OCI-M1 (cell line): ENCODE measurements at regions not wholly inside any gene's neighbourhood (a gene's known extent, or its start where the extent isn't known, plus 50 kb on each side); places are given as distances from the start of the nearest gene placed in this dataset.
"Not testable (repeated sequence)": the region's sequence is repeated elsewhere in the genome, so short reads cannot be mapped to it uniquely, and the experiment has no call there.

Source experiments
- DNase-seq: peaks from one replicate; lab custom pipeline; 2025; lab: John Stamatoyannopoulos, UW

DNA sequence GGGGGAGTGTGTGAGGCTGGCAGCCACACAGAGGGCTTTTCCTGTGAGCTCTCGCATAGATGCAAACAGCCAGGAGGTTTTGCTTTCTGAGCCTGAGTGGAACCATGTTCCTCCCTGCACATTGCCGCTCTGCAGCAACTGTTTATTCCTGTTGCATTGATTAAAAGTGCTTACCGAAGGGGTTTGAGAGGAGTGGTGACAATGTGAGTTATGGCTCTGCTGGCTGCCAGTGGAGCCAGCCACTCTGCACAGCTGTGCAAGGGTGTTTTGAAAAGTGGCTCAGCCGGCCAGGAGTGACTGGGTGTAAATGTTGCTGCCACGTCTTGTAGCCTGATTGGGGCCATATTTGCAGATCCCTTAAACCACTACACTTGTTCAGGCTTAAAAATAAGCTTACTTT is 114.9 kb upstream of the EEF2KMT start:
- not testable (repeated sequence) for DNase-seq

DNA sequence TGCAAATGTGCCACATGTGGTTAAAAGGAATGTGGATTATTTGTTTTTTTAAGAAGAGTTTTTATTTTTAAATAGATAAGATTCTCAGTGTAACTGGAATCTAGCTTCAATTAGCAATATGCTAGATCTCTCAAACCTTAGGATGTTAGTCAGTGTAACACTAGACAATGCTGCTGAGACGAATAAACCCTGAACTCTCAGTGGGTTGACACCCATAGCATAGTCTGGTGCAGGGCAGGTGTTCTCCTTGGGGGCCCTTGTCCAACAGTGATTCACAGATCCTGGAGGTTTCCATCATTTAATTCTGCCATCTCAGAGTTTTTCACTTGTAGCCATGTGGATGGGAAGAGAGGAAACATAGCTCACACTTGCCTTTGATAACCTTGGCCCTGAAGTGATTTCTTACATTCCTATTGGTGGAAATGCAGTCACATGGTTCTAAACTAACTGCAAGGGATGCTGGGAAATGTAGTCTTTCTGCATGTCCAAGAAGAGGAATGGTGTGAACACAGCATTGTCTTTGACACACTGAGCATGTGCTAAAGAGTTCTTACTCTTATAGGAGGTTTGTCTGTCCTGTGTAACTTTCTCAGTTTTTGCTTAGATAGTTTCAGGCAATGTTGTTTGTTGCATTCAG is 110.4 kb upstream of the EEF2KMT start:
- peak; percentile 34 for DNase-seq

DNA sequence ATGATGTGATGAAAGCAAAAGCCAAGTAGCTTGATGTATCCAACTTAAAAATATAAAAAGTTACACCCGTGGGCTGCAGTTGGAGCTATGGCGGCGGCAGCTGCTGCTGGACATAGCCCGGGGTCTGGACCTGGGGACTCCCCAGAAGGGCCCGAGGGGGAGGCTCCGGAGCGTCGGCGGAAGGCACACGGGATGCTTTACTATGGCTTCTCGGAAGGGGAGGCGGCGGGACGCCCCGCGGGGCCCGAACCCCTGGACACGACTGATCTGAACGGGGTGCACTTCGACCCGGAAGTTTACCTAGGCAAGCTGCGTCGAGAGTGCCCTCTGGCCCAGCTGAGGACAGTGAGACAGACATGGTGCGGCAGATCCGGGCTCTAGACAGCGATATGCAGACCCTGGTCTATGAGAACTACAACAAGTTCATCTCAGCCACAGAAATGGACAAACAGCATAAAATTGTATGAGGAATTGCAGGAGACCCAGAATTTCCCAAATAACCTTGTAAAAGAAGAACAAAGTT is 109.5 kb upstream of the EEF2KMT start:
- DNase-seq, result no peak

DNA sequence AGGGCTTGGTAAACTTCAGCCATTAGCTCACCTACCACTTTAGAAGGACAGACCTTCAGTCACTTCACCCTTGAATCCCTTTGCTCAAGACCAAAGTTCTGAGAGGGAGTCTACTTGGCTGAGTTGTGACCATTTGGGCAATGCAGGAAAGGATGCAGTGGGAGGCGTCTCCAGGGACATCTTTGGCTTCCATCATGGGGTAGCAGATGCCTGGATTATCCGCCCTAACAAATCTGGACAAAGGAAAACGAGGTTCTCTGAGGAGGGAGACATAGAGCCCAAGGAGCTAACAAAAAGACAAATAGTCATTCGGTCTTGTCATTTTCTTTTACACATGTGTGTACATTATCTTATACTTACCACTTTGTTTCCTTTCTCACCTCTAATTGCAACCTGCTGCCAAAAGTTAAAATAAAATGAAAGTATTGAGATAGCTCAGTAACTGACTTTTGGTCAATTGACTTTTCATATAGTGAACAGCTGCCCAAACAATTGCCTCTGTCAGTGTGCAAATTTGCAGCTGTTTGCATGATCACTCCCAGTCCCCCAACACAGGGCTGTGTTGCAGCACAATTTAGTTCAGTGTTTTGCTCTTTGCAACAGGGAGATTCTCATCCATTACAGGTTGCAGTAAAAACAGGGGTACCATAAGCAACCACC is 108.9 kb upstream of the EEF2KMT start:
- DNase-seq, result no peak

DNA sequence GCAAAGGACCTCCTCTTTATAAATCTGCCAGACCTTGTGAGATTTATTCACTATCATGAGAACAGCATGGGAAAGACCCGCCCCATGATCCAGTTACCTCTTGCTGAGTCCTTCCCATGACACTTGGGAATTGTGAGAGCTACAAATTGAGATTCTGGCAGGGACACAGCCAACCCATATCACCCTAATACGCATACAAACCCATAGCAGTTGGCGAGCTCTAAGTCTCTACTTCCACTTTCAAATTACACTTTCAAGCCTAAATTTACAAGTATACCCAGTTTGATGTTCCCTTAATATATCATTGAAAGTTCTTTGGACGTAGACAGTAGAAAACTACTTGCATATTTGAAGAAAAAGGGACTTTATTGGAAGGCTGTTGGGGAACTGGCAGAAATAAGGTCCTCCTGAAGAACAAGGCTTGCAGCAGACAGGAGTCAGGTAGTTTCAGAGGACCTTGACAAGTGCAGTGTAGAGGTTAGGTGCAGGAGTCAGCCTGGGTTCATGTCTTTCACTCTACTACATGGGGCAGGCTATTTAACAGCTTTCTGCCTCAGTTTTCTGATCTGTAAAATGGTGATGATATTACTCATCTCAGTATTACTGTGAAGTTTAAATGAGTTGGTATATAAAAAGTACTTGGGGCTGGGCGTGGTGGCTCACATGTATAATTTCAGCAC is 107.9 kb upstream of the EEF2KMT start:
- no peak for DNase-seq

DNA sequence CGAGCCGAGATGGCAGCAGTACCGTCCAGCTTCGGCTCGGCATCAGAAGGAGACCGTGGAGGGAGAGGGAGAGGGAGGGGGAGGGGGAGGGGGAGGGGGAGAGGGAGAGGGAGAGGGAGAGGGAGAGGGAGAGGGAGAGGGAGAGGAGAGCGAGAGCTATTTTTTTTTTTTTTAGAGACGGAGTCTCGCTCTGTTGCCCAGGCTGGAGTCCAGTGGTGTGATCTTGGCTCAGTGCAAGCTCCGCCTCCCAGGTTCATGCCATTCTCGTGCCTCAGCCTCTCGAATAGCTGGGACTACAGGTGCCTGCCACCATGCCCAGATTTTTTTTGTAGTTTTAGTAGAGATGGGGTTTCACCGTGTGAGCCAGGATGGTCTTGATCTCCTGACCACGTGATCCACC is 106.1 kb upstream of the EEF2KMT start:
- DNase-seq, result not testable (repeated sequence)

DNA sequence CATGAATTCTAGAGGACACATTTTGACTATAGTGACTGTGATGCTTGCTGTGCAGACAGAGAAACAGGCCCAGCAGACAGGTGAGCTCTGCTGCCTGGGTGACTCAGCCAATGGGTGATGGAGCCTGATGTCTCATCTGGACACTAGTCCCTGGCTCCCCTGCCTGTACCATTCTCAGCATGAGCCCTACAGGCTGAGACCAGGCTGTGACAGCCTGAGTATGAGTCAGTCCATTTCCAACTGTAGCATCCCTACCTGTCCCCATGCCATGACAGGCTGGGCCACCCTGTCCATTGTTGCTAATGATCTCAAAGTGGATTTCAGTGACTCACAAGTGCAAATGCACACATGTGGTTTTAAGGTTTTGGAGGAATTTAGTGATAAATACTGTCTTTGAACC is 102.5 kb upstream of the EEF2KMT start:
- DNase-seq, result no peak

DNA sequence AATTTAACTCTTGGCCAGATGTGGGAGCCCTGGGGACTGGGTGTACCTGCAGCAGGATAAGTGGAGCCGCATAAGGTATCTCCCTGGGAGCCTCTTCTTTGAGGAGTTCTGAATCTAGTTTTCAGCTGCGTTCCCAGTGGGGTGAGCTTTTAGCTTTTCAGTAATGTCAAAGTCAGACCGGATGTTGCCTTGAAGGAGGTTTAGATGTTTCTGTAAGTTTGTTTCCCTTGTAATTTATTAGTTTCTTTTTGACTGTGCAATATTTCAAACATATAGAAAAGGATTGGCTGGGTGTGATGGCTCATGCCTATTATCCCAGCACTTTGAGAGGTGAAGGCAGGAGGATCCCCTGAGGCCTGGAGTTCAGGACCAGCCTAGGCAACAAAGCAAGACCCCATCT is 98.6 kb upstream of the EEF2KMT start:
- no peak for DNase-seq

DNA sequence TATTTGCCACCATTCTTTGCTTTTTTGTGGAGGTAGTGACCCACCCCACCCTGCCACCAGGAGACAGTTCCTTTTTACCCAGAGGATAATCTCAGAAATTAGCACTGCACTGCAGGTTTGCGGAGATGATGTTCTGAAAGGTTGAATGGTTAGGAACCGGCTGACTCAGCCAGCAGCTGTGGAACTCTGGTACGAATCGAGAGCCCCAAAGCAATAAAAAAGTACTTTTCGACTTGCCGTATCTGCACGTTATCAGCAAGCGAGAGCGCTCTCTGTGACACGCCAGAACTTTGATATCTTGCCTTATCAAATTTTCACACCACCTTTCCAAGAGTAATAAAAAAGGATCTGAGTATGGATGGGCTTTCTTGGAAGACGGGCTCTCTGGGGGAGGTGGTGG is 96.3 kb upstream of the EEF2KMT start:
- no peak for DNase-seq

DNA sequence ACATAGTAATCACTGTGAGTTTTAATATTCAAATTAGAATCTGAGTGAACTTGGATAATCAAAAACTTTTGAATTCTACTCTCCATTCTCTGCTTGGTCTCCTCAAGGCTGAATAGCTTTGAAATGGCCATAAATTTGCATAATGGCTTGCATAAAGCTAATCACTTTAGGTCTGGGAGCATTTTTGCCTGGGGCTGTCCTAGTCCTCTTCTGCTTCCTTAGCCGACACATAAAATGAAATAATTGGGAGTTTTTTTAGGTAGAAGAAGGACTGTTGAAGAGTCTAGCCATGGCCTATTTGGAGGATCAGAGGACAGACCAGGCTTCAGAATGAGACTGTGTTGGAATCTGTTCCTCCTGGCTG is 91.4 kb upstream of the EEF2KMT start:
- DNase-seq, result no peak

DNA sequence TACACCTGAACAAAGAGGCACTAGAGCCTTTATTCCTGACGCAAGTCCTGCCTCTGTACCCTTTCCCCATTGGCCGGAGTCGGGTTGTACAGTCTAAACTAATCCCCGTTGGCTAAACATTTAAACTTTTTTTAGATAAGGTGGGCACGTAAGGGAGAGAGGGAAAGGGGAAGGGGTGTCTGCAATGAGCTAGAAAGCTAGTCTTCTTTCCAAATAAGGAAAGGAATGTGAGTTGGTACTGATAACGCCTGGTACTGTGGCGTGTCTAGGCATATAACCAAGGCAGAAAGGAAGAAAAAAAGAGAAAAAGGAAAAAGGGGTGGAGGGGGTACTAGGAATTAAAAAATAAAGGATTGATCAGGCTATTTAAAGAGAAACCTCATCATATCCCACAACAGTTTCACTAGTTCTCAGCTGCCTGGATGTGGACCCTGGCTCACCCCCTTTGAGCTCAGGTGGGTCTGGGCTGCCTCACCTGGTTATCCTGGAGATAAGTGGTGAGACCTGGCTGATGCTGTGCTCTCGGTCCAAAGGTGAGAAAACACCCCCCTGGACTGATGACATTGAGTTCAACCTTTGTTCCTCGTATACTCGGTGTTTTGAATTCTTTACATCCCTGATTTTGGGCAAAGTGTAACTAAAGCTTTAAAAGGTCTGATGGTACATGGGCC is 90.9 kb upstream of the EEF2KMT start:
- DNase-seq, result no peak

DNA sequence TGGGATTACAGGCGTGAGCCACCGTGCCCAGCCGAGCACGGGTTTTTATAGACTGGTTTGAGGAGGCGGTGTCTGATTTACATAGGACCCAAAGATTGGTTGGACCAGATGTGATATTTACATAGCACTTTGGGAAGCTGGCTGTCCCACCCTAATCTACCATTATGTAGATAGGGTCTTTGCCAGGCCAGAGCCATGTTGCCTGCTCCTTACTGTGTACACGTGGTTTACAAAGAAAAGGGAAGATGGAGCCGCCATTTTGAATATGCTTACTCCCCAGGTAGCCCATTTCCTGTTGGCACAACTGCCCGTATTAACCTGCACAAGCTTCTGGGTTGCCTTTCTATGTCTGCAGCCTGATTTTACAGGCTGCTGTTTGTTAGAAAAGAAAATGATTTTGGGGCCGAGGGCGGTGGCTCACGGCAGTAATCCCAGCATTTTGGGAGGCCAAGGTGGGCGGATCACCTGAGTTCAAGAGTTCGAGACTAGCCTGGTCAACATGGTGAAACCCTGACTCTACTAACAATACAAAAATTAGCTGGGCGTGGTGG is 89.9 kb upstream of the EEF2KMT start:
- no peak for DNase-seq

DNA sequence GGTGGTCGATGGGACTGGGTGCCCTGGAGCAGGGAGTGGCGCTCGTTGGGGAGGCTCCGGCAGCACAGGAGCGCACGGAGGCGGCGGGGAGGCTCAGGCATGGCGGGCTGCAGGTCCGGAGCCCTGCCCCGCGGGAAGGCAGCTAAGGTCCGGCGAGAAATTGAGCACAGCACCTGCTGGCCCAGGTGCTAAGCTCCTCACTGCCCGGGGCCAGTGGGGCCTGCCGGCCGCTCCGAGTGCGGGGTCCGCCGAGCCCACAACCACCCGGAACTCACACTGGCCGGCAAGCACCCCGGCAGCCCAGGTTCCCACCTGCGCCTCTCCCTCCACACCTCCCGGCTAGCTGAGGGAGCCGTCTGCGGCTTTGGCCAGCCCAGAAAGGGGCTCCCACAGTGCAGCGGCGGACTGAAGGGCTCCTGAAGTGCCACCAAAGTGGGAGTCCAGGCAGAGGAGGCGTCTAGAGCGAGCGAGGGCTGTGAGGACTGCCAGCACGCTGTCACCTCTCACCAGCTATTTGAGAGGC is 88.8 kb upstream of the EEF2KMT start:
- no peak for DNase-seq

DNA sequence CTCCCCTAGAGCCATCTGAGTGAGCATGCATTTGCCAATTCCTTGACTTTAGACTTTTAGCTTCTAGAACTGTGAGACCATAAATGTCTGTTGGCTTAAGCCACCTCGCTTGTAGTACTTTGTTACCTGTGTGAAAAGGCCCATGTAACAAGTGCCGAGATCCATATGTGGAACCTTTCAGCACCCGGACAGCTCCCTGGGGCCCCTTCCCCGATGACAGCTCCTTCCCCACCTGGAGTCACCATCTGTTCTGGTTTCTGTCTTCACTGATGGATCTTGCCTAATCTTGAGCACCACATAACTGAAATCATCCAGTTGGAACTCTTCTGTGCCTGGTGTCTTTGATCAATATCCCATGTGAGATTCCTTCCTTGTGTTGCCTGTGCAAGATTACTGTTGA is 78.9 kb upstream of the EEF2KMT start:
- no peak for DNase-seq

DNA sequence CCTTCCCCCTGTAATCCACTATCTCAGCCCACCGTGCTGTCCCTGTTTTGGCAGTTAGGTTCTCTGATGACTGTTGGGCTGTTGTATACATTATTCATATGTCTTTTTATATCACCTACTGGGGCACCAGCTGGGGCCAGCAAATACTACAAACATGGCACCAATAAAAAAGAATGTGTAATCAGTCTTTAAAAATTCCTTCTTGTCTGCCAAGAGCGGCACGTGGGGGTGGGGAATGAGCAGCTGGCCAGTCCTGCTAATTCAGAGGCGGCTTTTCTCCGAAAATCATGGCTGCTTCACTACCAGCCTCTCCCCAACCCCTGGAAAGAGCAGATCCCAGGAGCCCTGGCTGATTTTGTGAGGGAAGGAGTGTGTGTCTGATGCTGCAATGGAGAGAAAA is 77.7 kb upstream of the EEF2KMT start:
- no peak for DNase-seq

DNA sequence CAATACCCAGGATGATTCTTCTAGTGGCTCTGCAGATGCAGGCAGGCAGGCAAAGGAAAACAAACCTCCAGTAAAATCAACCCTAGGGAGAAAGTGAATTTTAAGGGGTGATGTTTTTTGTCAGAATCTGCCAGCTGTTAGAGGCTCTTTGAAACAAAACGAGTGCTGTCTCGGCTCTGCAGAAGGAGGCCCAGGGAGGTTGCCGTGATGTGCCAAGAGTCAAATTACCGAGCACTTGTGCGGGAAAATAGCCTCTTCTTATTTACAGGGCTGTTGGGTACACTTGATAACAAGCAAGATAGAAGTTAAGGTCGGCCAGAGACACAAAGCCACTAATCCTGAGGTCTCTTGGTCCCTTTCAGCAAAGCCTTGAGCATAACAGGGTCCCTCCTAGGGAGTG is 68.9 kb upstream of the EEF2KMT start:
- no peak for DNase-seq

DNA sequence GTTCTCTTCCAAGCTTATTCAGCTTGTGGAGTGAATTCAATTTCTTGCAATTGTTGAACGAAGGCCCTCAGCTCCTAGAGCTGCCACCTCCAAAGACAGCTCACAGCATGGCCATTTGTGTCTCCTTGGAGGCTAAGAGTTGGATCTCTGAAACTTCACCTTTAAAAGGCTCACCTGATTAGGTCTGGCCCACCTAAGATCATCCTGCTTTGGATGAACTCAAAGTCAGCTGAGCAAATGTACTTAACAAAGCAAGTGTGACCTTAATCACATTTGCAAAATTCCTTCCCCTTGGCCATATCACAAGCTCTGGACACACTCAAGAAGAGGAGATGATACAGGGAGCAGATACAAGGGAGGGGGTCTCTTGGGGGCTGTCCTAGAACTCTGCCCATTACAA is 67.8 kb upstream of the EEF2KMT start:
- not testable (repeated sequence) for DNase-seq

DNA sequence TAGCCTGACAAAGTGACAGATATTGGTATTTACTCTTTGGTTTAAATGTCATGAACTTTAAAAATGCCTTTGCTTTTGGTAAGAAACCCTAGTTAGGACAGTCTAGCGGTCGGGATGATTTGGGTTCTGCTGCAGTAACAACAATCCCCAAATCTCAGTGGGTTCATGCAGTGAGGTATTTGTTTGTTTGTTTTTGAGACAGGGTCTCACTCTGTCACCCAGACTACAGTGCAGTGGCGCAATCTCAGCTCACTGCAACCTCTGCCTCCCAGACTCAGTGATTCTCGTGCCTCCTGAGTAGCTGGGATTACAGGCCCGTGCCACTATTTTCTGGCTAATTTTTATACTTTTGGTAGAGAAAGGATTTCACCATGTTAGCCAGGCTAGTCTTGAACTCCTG is 65.2 kb upstream of the EEF2KMT start:
- not testable (repeated sequence) for DNase-seq

DNA sequence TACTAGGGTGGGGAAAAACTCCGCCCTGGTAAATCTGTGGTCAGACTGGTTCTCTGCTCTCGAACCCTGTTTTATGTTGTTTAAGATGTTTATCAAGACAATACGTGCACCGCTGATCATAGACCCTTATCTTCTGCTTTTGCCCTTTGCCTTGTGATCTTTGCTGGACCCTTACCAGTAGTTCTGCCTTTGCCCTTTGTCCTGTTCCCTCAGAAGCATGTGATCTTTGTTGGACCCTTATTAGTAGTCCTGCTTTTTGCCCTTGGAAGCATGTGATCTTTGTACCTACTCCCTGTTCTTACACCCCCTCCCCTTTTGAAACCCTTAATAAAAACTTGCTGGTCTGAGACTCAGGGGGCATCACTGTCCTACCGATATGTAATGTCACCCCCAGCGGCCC is 64.3 kb upstream of the EEF2KMT start:
- DNase-seq, result not testable (repeated sequence)

DNA sequence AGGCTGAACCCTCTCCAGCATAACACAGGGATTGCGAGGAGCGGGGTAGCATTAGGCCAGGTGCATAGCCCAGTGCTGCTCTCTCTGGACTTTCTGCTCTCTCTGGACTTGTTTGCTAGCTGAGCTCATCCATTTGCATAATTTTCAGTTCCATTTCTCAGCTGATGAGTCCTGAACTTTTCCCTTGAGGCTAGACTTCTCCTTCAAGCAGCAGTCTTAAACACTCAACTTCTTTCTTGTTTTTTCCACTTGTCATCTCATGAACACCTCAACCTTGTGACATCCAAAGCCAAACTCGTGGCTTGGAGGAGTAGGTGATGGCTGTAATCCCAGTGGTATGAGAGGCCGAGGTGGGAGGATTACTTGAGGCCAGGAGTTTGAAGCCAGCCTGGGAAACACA is 62.4 kb upstream of the EEF2KMT start:
- not testable (repeated sequence) for DNase-seq

DNA sequence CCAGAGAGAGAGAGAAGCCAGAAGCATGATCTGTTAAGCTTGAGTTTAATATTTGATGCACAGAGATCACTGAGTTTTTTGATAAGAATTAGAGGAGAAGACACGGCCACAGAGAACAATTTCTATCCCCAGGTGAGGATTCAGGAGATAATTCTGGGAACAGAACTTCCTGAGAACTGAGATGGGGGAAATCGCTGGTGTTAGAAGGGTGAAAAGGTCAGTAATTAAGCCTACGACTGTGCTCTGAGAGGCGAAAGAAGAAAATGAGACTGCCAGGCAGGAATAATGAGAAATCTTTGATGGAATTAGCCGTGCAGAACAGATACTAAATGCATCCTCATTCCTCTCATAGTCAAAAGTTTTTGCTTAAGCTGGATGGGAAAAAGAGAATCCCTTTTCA is 61.9 kb upstream of the EEF2KMT start:
- DNase-seq, result not testable (repeated sequence)

DNA sequence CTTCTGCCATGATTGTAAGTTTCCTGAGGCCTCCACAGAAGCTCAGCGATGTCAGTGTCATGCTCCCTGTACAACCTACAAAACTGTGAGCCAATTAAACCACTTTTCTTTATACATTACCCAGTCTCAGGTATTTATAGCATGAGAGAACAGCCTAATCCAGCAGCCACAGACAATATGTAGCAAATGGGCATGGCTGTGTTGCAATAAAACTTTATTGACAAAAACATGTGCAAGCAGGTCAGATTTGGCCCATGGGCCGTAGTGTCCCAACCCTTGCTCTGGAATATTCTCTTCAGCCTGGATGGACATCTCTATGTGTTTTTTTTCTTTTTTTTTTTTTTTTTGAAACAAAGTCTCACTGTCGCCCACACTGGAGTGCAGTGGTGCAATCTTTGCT is 60.9 kb upstream of the EEF2KMT start:
- DNase-seq, result no peak
